SK-MEL-5 (cell line): ENCODE measurements at regions not wholly inside any gene's neighbourhood (a gene's known extent, or its start where the extent isn't known, plus 50 kb on each side); places are given as distances from the start of the nearest gene placed in this dataset.

Source experiments
- DNase-seq: peaks from one replicate; pipeline ENCODE4 v3.0.0-alpha.2; 2016; ENCODE audit warnings: low read depth, low spot score
- in situ Hi-C: cut with HindIII; loops from 2 replicates; pipeline ENCODE4 v1.10.0; 2016; ENCODE audit warnings: low sequenced_read_pairs, high pct_unique_total_duplicates, low pct_unique_long_range_greater_than_20kb
- small RNA-seq, 2 experiments: library from RNA; depleted of rRNA; stranded (forward); fragments of <200 nt; gene quantifications; one replicate each; pipeline ENCODE3, GENCODE V24; 2014

DNA sequence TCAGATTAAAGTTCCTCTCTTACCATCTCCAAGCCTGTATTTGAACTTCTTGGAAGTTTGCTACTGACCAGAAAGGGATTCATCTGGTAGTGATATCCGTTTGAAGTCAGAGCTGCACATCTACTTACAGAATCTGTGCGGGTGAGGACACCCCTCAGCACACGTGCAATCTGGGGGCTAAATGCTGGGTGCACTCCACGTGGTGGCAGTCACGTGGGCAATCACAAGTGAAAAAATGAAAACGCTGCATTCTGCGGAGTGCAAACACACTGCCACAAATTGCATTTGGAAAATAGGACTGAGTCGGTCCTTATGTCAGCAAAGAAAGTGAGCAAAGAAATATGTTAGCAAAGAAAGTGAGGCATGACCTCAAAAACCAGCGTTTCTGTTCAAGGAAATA is 76.1 kb upstream of the GYPC start:
- in situ Hi-C loops = no loop called here
- no peak for DNase-seq

DNA sequence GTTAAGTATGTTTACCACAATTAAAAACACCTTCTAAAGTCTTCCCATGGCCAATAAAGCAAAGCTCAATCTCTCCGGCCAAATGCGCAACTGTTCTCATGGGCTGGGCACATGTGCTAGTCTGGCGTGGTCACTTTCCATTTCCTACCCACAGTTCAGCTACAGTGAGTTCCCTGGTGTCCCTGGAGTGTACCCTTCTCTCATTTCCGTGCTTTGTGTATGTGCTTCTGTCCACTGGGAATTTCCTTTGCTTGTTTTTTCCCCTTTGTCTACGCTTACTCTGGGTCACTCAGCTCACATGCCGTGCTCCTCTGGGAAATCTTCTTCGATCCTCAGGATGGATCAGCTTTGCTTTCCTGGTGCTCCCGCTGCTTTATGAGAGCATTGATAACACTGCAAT is 69.6 kb upstream of the GYPC start:
- no peak for DNase-seq
- in situ Hi-C loops = no loop called here

- in situ Hi-C loops = no loop called here
- DNase-seq = no peak
Observed at GRCh38 chr2:126599062-126599461, 56.9 kb upstream of the GYPC start.

DNA sequence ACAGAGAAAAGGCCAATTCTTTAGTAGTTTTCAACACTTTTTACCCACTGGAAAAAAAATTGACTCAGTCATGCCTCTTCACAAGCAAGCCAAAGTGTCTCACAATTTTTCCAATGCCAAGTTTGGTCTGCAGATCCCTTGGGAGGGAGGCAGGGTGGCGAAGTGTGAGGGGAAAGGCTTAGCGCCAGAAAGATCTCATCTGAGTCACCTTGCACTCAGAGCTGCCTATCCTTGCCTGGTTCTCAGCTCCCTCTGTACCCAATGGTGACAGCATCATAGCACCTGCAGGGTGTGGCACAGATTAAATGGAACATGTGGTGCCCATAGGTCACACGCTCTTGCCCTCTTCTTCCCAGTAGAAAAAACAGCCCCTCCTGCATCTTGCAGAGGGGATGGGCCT is 55.2 kb upstream of the GYPC start:
- no peak for DNase-seq
- in situ Hi-C loops = no loop called here

DNA sequence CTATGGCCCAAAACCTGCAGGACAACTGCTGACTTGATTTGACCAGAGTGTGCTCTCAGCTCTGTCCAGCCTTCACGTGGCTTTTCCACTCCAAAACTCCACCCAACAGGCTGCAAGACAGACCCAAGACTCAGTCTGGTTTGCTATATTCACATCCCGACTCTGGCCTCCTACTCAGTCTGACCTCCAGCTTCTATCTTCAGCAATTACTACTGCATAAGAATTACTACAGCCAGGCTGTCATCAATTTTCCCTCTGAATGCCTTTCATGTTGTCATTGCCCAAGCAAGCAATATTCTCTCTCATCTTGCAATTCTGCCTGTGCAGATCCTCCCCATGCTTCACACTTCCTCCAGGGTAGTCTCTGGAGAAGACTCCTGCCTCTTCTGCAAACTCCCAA is 53.6 kb upstream of the GYPC start:
- no peak for DNase-seq

More for the DNA sequence above, 53.6 kb upstream of the GYPC start:
- in situ Hi-C loops = no loop called here

Small RNA genes in the stretch of these regions (small RNA-seq; reads per million reads assigned to genes)
- gene AC097499.1 (0 reads per million in 2 experiments), gene RNU6-259P (0 reads per million in 2 experiments)
